ENCODE measurements at regions not wholly inside any gene's neighbourhood (a gene's known extent, or its start where the extent isn't known, plus 50 kb on each side); places are given as distances from the start of the nearest gene placed in this dataset.
"Not testable (repeated sequence)": the region's sequence is repeated elsewhere in the genome, so short reads cannot be mapped to it uniquely, and the experiment has no call there.

- TF ChIP-seq CDX4 (CRISPR knock-in tag; IDR thresholded peaks at IDR 0.05; ENCODE audit: borderline replicate concordance) (no peak), ZNF232 (CRISPR knock-in tag; IDR thresholded peaks at IDR 0.05) (no peak), ZSCAN18 (CRISPR knock-in tag; IDR thresholded peaks at IDR 0.05) (no peak)
Measured at GRCh38 chr19:28312269-28312668, 900.7 kb downstream of the UQCRFS1 start (continued).

DNA sequence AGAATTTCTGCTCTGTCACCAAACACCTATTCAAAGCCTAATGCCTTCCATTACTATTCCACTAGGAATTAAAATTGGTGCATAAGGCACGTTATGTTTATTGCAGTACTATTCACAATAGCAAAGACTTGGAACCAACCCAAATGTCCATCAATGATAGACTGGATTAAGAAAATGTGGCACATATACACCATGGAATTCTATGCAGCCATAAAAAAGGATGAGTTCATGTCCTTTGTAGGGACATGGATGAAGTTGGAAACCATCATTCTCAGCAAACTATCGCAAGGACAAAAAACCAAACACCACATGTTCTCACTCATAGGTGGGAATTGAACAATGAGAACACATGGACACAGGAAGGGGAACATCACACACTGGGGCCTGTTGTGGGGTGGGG lies 902.1 kb downstream of the UQCRFS1 start:
- peaks cover 17% of the 10 kb centered on the region for H3K4me1 Mint-ChIP-seq
- H3K27me3 Mint-ChIP-seq (ENCODE audit: low read depth); DNase-seq (ENCODE audit: low spot score); H3K4me3 Mint-ChIP-seq; POLR2A ChIA-PET; CTCF ChIA-PET; H3K9me3 Mint-ChIP-seq; ATAC-seq; H3K27ac Mint-ChIP-seq; H3K36me3 Mint-ChIP-seq: not testable (repeated sequence)

DNA sequence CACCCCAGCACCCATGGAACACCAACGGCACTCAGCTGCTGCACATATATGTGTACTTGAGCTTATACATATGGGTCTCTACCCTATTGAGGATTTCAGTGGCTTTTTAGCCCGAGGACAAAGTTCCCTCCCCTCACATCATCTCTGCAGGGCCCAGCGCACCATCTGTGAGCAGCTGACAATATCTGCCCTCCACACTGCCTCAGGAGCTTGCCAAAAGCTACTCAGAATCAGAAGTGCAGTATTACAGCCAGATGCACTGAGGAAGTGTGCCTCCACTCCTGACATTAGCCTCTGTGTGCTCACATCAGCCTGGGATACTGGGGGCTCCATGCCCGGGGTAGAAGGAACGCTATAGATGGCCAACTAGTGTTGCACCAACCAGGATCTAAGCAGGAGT lies 903.9 kb downstream of the UQCRFS1 start:
- POLR2A ChIA-PET: no interaction called here

GRCh38 chr19:28307963-28308362 lies 905.0 kb downstream of the UQCRFS1 start:
- Mint-ChIP-seq H3K27me3 (ENCODE audit: low read depth) (no peaks in the 10 kb centered on the region), H3K9me3 (peaks cover 12% of the 10 kb centered on the region), H3K36me3 (no peaks in the 10 kb centered on the region), H3K27ac (no peak overlapping the region), H3K4me3 (no peak overlapping the region), H3K4me1 (peaks cover 6% of the 10 kb centered on the region)
- no peak for DNase-seq (ENCODE audit: low spot score)
- no peak for ATAC-seq
- CTCF ChIA-PET: interaction anchor here (1.3 kb wide), 2 partner anchors 69 to 334 kb away, joined by 3 to 4 read pairs; no protein-coding TSS in a partner anchor
- POLR2A ChIA-PET: no interaction called here
- TF ChIP-seq MAX (CRISPR knock-in tag; IDR thresholded peaks at IDR 0.05) (no peak), ZNF423 (CRISPR knock-in tag; IDR thresholded peaks at IDR 0.05) (no peak), FOXK1 (CRISPR knock-in tag; IDR thresholded peaks at IDR 0.05) (no peak), USF2 (CRISPR knock-in tag; IDR thresholded peaks at IDR 0.05) (no peak), FOXP4 (CRISPR knock-in tag; IDR thresholded peaks at IDR 0.05) (no peak), ATF1 (CRISPR knock-in tag; IDR thresholded peaks at IDR 0.05) (no peak), PRDM15 (CRISPR knock-in tag; IDR thresholded peaks at IDR 0.05) (no peak), NFYB (CRISPR knock-in tag; conservative IDR thresholded peaks at IDR 0.05; ENCODE audit: low read depth) (no peak), ESRRA (CRISPR knock-in tag; IDR thresholded peaks at IDR 0.05; ENCODE audit: borderline replicate concordance) (no peak), E2F5 (CRISPR knock-in tag; IDR thresholded peaks at IDR 0.05) (no peak)
- TF ChIP-seq, protein P1, sequence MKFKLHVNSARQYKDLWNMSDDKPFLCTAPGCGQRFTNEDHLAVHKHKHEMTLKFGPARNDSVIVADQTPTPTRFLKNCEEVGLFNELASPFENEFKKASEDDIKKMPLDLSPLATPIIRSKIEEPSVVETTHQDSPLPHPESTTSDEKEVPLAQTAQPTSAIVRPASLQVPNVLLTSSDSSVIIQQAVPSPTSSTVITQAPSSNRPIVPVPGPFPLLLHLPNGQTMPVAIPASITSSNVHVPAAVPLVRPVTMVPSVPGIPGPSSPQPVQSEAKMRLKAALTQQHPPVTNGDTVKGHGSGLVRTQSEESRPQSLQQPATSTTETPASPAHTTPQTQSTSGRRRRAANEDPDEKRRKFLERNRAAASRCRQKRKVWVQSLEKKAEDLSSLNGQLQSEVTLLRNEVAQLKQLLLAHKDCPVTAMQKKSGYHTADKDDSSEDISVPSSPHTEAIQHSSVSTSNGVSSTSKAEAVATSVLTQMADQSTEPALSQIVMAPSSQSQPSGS (CRISPR knock-in tag; IDR thresholded peaks at IDR 0.05; ENCODE audit: borderline replicate concordance, low read depth): no peak

More for the DNA sequence above, 903.9 kb downstream of the UQCRFS1 start:
- Mint-ChIP-seq H3K9me3 (peaks cover 7% of the 10 kb centered on the region), H3K27me3 (ENCODE audit: low read depth) (no peaks in the 10 kb centered on the region), H3K4me1 (peaks cover 7% of the 10 kb centered on the region), H3K4me3 (no peak overlapping the region), H3K27ac (no peak overlapping the region), H3K36me3 (no peaks in the 10 kb centered on the region)
- CTCF ChIA-PET: interaction anchor here (1.0 to 1.3 kb wide), 2 partner anchors 16 to 335 kb away, joined by 3 to 4 read pairs; no protein-coding TSS in a partner anchor
- TF ChIP-seq, protein P2, sequence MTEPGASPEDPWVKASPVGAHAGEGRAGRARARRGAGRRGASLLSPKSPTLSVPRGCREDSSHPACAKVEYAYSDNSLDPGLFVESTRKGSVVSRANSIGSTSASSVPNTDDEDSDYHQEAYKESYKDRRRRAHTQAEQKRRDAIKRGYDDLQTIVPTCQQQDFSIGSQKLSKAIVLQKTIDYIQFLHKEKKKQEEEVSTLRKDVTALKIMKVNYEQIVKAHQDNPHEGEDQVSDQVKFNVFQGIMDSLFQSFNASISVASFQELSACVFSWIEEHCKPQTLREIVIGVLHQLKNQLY (CRISPR knock-in tag; IDR thresholded peaks at IDR 0.05): no peak
- TF ChIP-seq, protein P3, sequence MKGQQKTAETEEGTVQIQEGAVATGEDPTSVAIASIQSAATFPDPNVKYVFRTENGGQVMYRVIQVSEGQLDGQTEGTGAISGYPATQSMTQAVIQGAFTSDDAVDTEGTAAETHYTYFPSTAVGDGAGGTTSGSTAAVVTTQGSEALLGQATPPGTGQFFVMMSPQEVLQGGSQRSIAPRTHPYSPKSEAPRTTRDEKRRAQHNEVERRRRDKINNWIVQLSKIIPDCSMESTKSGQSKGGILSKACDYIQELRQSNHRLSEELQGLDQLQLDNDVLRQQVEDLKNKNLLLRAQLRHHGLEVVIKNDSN (CRISPR knock-in tag; IDR thresholded peaks at IDR 0.05): no peak
- TF ChIP-seq CREB1 (CRISPR knock-in tag; IDR thresholded peaks at IDR 0.05): no peak
- ATAC-seq: no peak
- no peak for DNase-seq (ENCODE audit: low spot score)

Data from WTC11 (cell line).